Body of pancreas (tissue), 4 donors: ENCODE measurements at regions not wholly inside any gene's neighbourhood (a gene's known extent, or its start where the extent isn't known, plus 50 kb on each side); places are given as distances from the start of the nearest gene placed in this dataset.
"Not testable (repeated sequence)": the region's sequence is repeated elsewhere in the genome, so short reads cannot be mapped to it uniquely, and the experiment has no call there.

ENCODE experiments used
- POLR2A ChIP-seq, 3 donors: fragments of 450-650 bp; IDR thresholded peaks; one replicate each; pipeline ENCODE4 v1.6.1; 2016; ENCODE audit warnings: antibody characterized with exemption in 3 of 3, mild to moderate bottlenecking in 2 of 3
- TF ChIP-seq, protein P1 (sequence below), 7 experiments: fragments of 450-650 bp in 4 of 7; fragments of 200-600 bp in 3 of 7; sonication (generic) in 3 of 7; IDR thresholded peaks; one replicate each; pipeline ENCODE4 v1.5.1; 2016 to 2019; ENCODE audit warnings: antibody characterized with exemption in 7 of 7

DNA sequence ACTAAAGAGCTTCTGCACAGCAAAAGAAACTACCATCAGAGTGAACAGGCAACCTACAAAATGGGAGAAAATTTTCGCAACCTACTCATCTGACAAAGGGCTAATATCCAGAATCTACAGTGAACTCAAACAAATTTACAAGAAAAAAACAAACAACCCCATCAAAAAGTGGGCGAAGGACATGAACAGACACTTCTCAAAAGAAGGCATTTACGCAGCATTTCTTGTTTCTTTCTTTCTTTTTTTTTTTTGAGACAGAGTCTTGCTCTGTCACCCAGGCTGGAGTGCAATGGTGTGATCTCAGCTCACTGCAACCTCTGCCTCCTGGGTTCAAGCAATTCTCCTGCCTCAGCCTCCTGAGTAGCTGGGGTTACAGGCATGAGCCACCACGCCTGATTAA, 138.2 kb downstream of the IER5 start:
- TF ChIP-seq, protein P1, sequence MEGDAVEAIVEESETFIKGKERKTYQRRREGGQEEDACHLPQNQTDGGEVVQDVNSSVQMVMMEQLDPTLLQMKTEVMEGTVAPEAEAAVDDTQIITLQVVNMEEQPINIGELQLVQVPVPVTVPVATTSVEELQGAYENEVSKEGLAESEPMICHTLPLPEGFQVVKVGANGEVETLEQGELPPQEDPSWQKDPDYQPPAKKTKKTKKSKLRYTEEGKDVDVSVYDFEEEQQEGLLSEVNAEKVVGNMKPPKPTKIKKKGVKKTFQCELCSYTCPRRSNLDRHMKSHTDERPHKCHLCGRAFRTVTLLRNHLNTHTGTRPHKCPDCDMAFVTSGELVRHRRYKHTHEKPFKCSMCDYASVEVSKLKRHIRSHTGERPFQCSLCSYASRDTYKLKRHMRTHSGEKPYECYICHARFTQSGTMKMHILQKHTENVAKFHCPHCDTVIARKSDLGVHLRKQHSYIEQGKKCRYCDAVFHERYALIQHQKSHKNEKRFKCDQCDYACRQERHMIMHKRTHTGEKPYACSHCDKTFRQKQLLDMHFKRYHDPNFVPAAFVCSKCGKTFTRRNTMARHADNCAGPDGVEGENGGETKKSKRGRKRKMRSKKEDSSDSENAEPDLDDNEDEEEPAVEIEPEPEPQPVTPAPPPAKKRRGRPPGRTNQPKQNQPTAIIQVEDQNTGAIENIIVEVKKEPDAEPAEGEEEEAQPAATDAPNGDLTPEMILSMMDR (IDR thresholded peaks at IDR 0.05): not testable (repeated sequence)
- not testable (repeated sequence) for TF ChIP-seq POLR2A (IDR thresholded peaks at IDR 0.05)
